Fibroblast of lung (primary cell): ENCODE measurements at regions not wholly inside any gene's neighbourhood (a gene's known extent, or its start where the extent isn't known, plus 50 kb on each side); places are given as distances from the start of the nearest gene placed in this dataset.

Experiments
- DNase-seq, 2 donors: peaks; one replicate each; pipeline versions ENCODE4 v3.0.0 to v3.0.0-alpha.2; 2010; ENCODE audit warnings: low read depth in 2 of 2
- H2AFZ ChIP-seq: 2 replicates; pipeline ENCODE4 v1.5.1; 2012; ENCODE audit warnings: low read length, control low read depth, inconsistent platforms
- H3K27ac ChIP-seq: 2 replicates; pipeline ENCODE4 v1.5.1; 2011; ENCODE audit warnings: low read length, control low read depth; ENCODE audit not compliant: insufficient read depth
- H3K27me3 ChIP-seq: 2 replicates; pipeline ENCODE4 v1.5.1; 2011; ENCODE audit warnings: mild to moderate bottlenecking, low read length; ENCODE audit not compliant: control insufficient read depth, insufficient read depth
- H3K36me3 ChIP-seq: 2 replicates; pipeline ENCODE4 v1.5.1; 2011; ENCODE audit warnings: low read length; ENCODE audit not compliant: control insufficient read depth, insufficient read depth
- H3K4me1 ChIP-seq: 2 replicates; pipeline ENCODE4 v1.5.1; 2011; ENCODE audit warnings: low read length; ENCODE audit not compliant: control insufficient read depth, insufficient read depth; ENCODE audit errors: extremely low read depth
- H3K4me2 ChIP-seq: 2 replicates; pipeline ENCODE4 v1.5.1; 2011; ENCODE audit warnings: low read length, control low read depth; ENCODE audit not compliant: insufficient read depth; ENCODE audit errors: extremely low read depth
- H3K4me3 ChIP-seq, 4 experiments: fragments of 200-600 bp in 1 of 4; sonication (generic) in 1 of 4; replicated peaks in 1 of 4; 2 replicates each; pipeline ENCODE4 v1.5.1; 2011 to 2016; ENCODE audit warnings: low read length in 4 of 4, low read depth in 3 of 4, mild to moderate bottlenecking in 3 of 4, control low read depth in 2 of 4, inconsistent platforms in 1 of 4, mixed read lengths in 1 of 4; ENCODE audit not compliant: insufficient read depth in 1 of 4; ENCODE audit errors: control extremely low read depth in 1 of 4
- H3K79me2 ChIP-seq: 2 replicates; pipeline ENCODE4 v1.5.1; 2012; ENCODE audit warnings: mild to moderate bottlenecking, low read length, inconsistent platforms; ENCODE audit not compliant: control insufficient read depth, insufficient read depth
- H3K9ac ChIP-seq: 2 replicates; pipeline ENCODE4 v1.5.1; 2011; ENCODE audit warnings: mild to moderate bottlenecking, low read length, control low read depth; ENCODE audit not compliant: insufficient read depth
- H3K9me3 ChIP-seq: 2 replicates; pipeline ENCODE4 v1.5.1; 2012; ENCODE audit warnings: low read depth, low read length; ENCODE audit not compliant: control insufficient read depth, insufficient read depth
- H4K20me1 ChIP-seq: 2 replicates; pipeline ENCODE4 v1.5.1; 2011; ENCODE audit warnings: low read length; ENCODE audit not compliant: control insufficient read depth, insufficient read depth; ENCODE audit errors: extremely low read depth
- EZH2 ChIP-seq: IDR thresholded peaks from 2 replicates; pipeline ENCODE4 v1.5.1; 2012; ENCODE audit warnings: low read length, control low read depth, mild to moderate bottlenecking; ENCODE audit errors: missing control alignments
- TF ChIP-seq, protein P1 (sequence below), 2 donors: IDR thresholded peaks in 1 of 2; conservative IDR thresholded peaks in 1 of 2; 1 replicate in 1 of 2; 2 replicates in 1 of 2; pipeline ENCODE4 v1.5.1; 2011 to 2012; ENCODE audit warnings: low read length in 2 of 2, control low read depth in 1 of 2, inconsistent platforms in 1 of 2, low read depth in 1 of 2, mild to moderate bottlenecking in 1 of 2

DNA sequence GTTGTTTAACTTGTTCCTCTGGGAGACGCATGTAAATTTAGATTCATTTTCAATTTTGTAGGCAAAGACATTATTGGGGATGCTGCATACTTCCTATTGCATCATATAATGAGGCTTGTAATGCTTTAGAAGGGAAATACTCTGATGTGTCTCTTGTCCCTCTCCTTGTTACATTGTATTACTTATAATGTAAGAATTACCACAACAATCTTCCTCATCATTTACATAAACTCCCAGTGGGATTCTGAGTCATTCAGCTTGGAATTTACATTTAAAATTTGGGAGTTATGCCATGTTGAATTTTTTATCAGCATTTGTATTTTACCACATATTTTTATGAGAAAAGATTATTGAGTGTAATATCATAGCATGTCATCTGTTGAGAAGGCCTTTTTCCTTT lies 963.4 kb upstream of the NRXN1 start:
- no peak overlapping the region for H3K4me3 ChIP-seq
- no peaks in the 10 kb centered on the region for H4K20me1 ChIP-seq
- no peak overlapping the region for H3K4me2 ChIP-seq
- H3K27me3 ChIP-seq, result no peaks in the 10 kb centered on the region
- H3K79me2 ChIP-seq, result no peaks in the 10 kb centered on the region
- peak overlapping the region; percentile 34 for H3K27ac ChIP-seq
- no peak overlapping the region for H3K9ac ChIP-seq
- H3K9me3 ChIP-seq, result no peaks in the 10 kb centered on the region
- no peak for TF ChIP-seq EZH2
- TF ChIP-seq, protein P1, sequence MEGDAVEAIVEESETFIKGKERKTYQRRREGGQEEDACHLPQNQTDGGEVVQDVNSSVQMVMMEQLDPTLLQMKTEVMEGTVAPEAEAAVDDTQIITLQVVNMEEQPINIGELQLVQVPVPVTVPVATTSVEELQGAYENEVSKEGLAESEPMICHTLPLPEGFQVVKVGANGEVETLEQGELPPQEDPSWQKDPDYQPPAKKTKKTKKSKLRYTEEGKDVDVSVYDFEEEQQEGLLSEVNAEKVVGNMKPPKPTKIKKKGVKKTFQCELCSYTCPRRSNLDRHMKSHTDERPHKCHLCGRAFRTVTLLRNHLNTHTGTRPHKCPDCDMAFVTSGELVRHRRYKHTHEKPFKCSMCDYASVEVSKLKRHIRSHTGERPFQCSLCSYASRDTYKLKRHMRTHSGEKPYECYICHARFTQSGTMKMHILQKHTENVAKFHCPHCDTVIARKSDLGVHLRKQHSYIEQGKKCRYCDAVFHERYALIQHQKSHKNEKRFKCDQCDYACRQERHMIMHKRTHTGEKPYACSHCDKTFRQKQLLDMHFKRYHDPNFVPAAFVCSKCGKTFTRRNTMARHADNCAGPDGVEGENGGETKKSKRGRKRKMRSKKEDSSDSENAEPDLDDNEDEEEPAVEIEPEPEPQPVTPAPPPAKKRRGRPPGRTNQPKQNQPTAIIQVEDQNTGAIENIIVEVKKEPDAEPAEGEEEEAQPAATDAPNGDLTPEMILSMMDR (conservative IDR thresholded peaks at IDR 0.05 in 1 of 2, IDR thresholded peaks at IDR 0.05 in 1 of 2; ENCODE audit: low read depth in 1 of 2, low read length in 2 of 2), result no peak
- peak; percentile 85 to 90 for DNase-seq
- peaks cover 5% of the 10 kb centered on the region for H3K4me1 ChIP-seq
- no peak overlapping the region for H2AFZ ChIP-seq
- no peaks in the 10 kb centered on the region for H3K36me3 ChIP-seq

DNA sequence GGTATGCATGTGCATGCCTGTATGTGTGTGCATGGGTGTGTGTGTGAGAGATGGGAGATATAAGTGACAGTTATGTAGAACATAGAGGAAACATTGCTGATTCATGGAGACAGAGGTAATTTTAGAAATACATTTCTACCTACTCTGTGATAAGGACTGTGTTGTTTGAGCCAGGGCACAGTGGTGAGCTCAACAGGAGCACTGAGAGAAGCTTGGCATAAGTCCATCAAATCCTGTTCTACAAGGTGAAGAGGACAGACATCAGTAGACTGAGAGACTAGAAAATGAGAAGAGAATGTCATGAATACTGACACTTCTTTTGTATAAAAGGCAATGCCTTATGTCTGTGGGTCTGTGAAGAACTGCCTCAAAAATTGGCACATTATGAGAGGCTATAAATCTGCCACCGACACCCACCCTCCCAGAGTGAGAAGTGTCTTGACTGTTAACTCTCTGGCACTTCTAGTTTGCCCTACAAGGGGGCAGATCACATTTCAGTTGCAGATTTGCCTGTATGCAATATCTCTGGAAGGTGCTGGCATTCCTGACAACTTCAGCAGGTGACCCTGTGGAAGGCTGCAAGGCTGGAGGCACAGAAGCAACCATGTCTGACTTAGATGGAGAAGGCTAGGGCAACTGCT lies 962.3 kb upstream of the NRXN1 start:
- Histone ChIP-seq H3K9me3 (no peaks in the 10 kb centered on the region), H3K4me1 (peaks cover 5% of the 10 kb centered on the region), H3K4me3 (no peak overlapping the region), H3K27ac (no peak overlapping the region), H3K4me2 (no peak overlapping the region), H3K79me2 (no peaks in the 10 kb centered on the region), H2AFZ (no peak overlapping the region), H4K20me1 (no peaks in the 10 kb centered on the region), H3K9ac (no peak overlapping the region), H3K36me3 (no peaks in the 10 kb centered on the region), H3K27me3 (no peaks in the 10 kb centered on the region)
- TF ChIP-seq, protein P1 (conservative IDR thresholded peaks at IDR 0.05 in 1 of 2, IDR thresholded peaks at IDR 0.05 in 1 of 2; ENCODE audit: low read depth in 1 of 2, low read length in 2 of 2), result no peak
- no peak for TF ChIP-seq EZH2
- DNase-seq, result no peak

DNA sequence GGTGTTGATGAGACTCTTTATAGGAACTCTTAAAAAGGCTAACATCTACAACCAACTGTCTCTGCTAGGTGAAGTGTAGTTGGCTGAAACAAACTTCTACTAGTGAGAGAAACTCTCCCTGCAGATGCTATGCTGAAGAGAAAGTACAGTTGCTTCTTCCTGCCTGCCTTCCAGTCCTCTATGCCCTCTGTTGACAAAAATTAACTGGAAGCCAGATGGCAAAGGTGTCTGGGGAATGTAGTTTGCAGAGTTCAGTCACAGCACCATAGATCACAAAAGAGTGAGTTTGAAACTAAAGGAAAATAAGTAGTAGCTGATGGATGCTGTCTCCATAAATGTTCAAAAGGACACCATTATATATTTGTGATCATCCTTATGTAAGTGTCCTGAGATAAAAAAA lies 958.8 kb upstream of the NRXN1 start:
- no peaks in the 10 kb centered on the region for H3K79me2 ChIP-seq
- H4K20me1 ChIP-seq, result no peaks in the 10 kb centered on the region
- peak overlapping the region; percentile 40 for H2AFZ ChIP-seq
- TF ChIP-seq, protein P1 (conservative IDR thresholded peaks at IDR 0.05 in 1 of 2, IDR thresholded peaks at IDR 0.05 in 1 of 2; ENCODE audit: low read depth in 1 of 2, low read length in 2 of 2), result no peak
- TF ChIP-seq EZH2, result no peak
- peaks cover 5% of the 10 kb centered on the region for H3K4me1 ChIP-seq
- no peaks in the 10 kb centered on the region for H3K36me3 ChIP-seq
- no peaks in the 10 kb centered on the region for H3K9me3 ChIP-seq
- no peak overlapping the region for H3K4me2 ChIP-seq
- H3K9ac ChIP-seq, result no peak overlapping the region
- no peaks in the 10 kb centered on the region for H3K27me3 ChIP-seq
- H3K4me3 ChIP-seq, result no peak overlapping the region
- no peak overlapping the region for H3K27ac ChIP-seq
- DNase-seq, result no peak
